Upper lobe of left lung (tissue), 6 donors: ENCODE measurements at regions not wholly inside any gene's neighbourhood (a gene's known extent, or its start where the extent isn't known, plus 50 kb on each side); places are given as distances from the start of the nearest gene placed in this dataset.

Source experiments
- ATAC-seq, 2 donors: fragments of 200-7000 bp; cut with Tn5 transposase; one replicate each; pipeline ENCODE4 v1.9.1; 2022; ENCODE audit warnings: mild to moderate bottlenecking in 2 of 2, moderate library complexity in 2 of 2; ENCODE audit not compliant: low FRiP score in 2 of 2
- DNase-seq, 2 donors: peaks; one replicate each; pipeline ENCODE4 v3.0.0-alpha.2; 2019 to 2020
- H3K27ac ChIP-seq, 4 donors: fragments of 200-600 bp; sonication (generic); one replicate each; pipeline ENCODE4 v1.5.1; 2016 to 2019
- H3K27me3 ChIP-seq, 4 donors: fragments of 200-600 bp; sonication (generic); one replicate each; pipeline ENCODE4 v1.5.1; 2017 to 2019
- H3K36me3 ChIP-seq, 4 donors: fragments of 200-600 bp; sonication (generic); one replicate each; pipeline ENCODE4 v1.5.1; 2016 to 2019
- H3K4me1 ChIP-seq, 4 donors: fragments of 200-600 bp; sonication (generic); one replicate each; pipeline ENCODE4 v1.5.1; 2018 to 2019
- H3K4me3 ChIP-seq, 4 donors: fragments of 200-600 bp; sonication (generic); one replicate each; pipeline ENCODE4 v1.5.1; 2017 to 2019; ENCODE audit warnings: mild to moderate bottlenecking in 2 of 4, moderate library complexity in 1 of 4
- H3K9me3 ChIP-seq, 4 donors: fragments of 200-600 bp; sonication (generic); one replicate each; pipeline ENCODE4 v1.5.1; 2018 to 2019
- CTCF ChIP-seq, 6 experiments: fragments of 450-650 bp in 4 of 6; fragments of 200-600 bp in 2 of 6; sonication (generic) in 2 of 6; IDR thresholded peaks; one replicate each; pipeline ENCODE4 v1.5.1; 2016 to 2019; ENCODE audit warnings: antibody characterized with exemption in 6 of 6
- EP300 ChIP-seq, 4 donors: sonication (generic); formaldehyde crosslinking; IDR thresholded peaks; one replicate each; pipeline ENCODE4 v1.5.1; 2017; ENCODE audit warnings: antibody characterized with exemption in 4 of 4, control low read depth in 2 of 4
- POLR2A ChIP-seq, 4 donors: fragments of 450-650 bp; IDR thresholded peaks; one replicate each; pipeline ENCODE4 v1.5.1; 2016 to 2017; ENCODE audit warnings: antibody characterized with exemption in 4 of 4, mild to moderate bottlenecking in 2 of 4
- POLR2AphosphoS5 ChIP-seq, 2 donors: sonication (generic); formaldehyde crosslinking; IDR thresholded peaks; one replicate each; pipeline ENCODE4 v1.5.1; 2017; ENCODE audit warnings: antibody characterized with exemption in 2 of 2
- WGBS, 2 donors: methylation state at CpG; one replicate each; pipeline ENCODE4 v1.1.5; 2017 to 2018; 5-methylcytosine and 5-hydroxymethylcytosine counted together
- donor health status: DM: no; HTN: no; CAD: no; lungs with moderate emphysema.
- donor health status: DM: no; HTN: yes; CAD: no; lungs with severe emphysema.

GRCh38 chr1:168638884-168639283, 62.5 kb downstream of the XCL1 start:
- Histone ChIP-seq H3K27ac (no peak overlapping the region), H3K4me3 (no peak overlapping the region), H3K4me1 (peaks cover 0 to 11% (median 2%) of the 10 kb centered on the region in 4 donors), H3K9me3 (no peaks in the 10 kb centered on the region), H3K36me3 (no peaks in the 10 kb centered on the region), H3K27me3 (no peaks in the 10 kb centered on the region)
- DNase-seq, result no peak
- ATAC-seq, result no peak
- 96% methylated on average over 1 of the region's 1 CpG for WGBS, 2 donors
- TF ChIP-seq CTCF (IDR thresholded peaks at IDR 0.05) (no peak), POLR2AphosphoS5 (IDR thresholded peaks at IDR 0.05) (no peak), POLR2A (IDR thresholded peaks at IDR 0.05) (no peak), EP300 (IDR thresholded peaks at IDR 0.05) (no peak)

GRCh38 chr1:168640182-168640581, 63.8 kb downstream of the XCL1 start:
- Histone ChIP-seq H3K27me3 (no peaks in the 10 kb centered on the region), H3K4me1 (peaks cover 0 to 11% (median 2%) of the 10 kb centered on the region in 4 donors), H3K4me3 (no peak overlapping the region), H3K36me3 (no peaks in the 10 kb centered on the region), H3K9me3 (no peaks in the 10 kb centered on the region), H3K27ac (no peak overlapping the region)
- no peak for ATAC-seq
- no peak for TF ChIP-seq POLR2AphosphoS5 (IDR thresholded peaks at IDR 0.05)
- no peak for TF ChIP-seq POLR2A (IDR thresholded peaks at IDR 0.05)
- no peak for TF ChIP-seq CTCF (IDR thresholded peaks at IDR 0.05)
- no peak for TF ChIP-seq EP300 (IDR thresholded peaks at IDR 0.05)
- WGBS, 2 donors, result 92 to 95% methylated on average over 1 of the region's 1 CpG
- no peak for DNase-seq

GRCh38 chr1:168640836-168641235, 64.4 kb downstream of the XCL1 start:
- H3K4me1 ChIP-seq, result peaks cover 0 to 11% (median 2%) of the 10 kb centered on the region in 4 donors
- ATAC-seq, result no peak
- 92 to 94% methylated on average over 3 of the region's 3 CpGs for WGBS, 2 donors
- DNase-seq, result no peak
- no peaks in the 10 kb centered on the region for H3K36me3 ChIP-seq
- H3K9me3 ChIP-seq, result no peaks in the 10 kb centered on the region
- H3K4me3 ChIP-seq, result no peak overlapping the region
- H3K27ac ChIP-seq, result no peak overlapping the region
- TF ChIP-seq POLR2AphosphoS5 (IDR thresholded peaks at IDR 0.05) (no peak), EP300 (IDR thresholded peaks at IDR 0.05) (no peak), POLR2A (IDR thresholded peaks at IDR 0.05) (no peak), CTCF (IDR thresholded peaks at IDR 0.05) (no peak)
- H3K27me3 ChIP-seq, result no peaks in the 10 kb centered on the region

GRCh38 chr1:168643152-168643551, 66.7 kb downstream of the XCL1 start:
- WGBS, 2 donors, result 95 to 97% methylated on average over 2 of the region's 2 CpGs
- Histone ChIP-seq H3K9me3 (no peaks in the 10 kb centered on the region), H3K36me3 (no peaks in the 10 kb centered on the region), H3K4me3 (no peak overlapping the region), H3K27ac (no peak overlapping the region), H3K27me3 (no peaks in the 10 kb centered on the region), H3K4me1 (no peaks in the 10 kb centered on the region)
- DNase-seq, result no peak
- TF ChIP-seq CTCF (IDR thresholded peaks at IDR 0.05), result no peak
- TF ChIP-seq POLR2AphosphoS5 (IDR thresholded peaks at IDR 0.05), result no peak
- no peak for TF ChIP-seq EP300 (IDR thresholded peaks at IDR 0.05)
- TF ChIP-seq POLR2A (IDR thresholded peaks at IDR 0.05), result no peak
- no peak for ATAC-seq
